AG04449 (cell line): ENCODE measurements at regions not wholly inside any gene's neighbourhood (a gene's known extent, or its start where the extent isn't known, plus 50 kb on each side); places are given as distances from the start of the nearest gene placed in this dataset.

ENCODE experiments used
- CTCF ChIA-PET: fragments of 350-600 bp; formaldehyde crosslinking; extraction: SDS; loops from one replicate; lab custom pipeline; 2021; ENCODE audit warnings: antibody characterized with exemption; lab: Yijun Ruan, JAX
- POLR2A ChIA-PET: fragments of 400-600, 350-600 bp; formaldehyde crosslinking; extraction: SDS; loops from one replicate; lab custom pipeline; 2020; ENCODE audit warnings: antibody characterized with exemption, inconsistent platforms; lab: Yijun Ruan, JAX
- DNase-seq: peaks from one replicate; pipeline ENCODE4 v3.0.0-alpha.2; 2010; ENCODE audit warnings: low read depth, low spot score
- H3K4me3 ChIP-seq: 2 replicates; pipeline ENCODE4 v1.5.1; 2011; ENCODE audit warnings: low read depth, mild to moderate bottlenecking, control low read depth, low read length
- CTCF ChIP-seq: IDR thresholded peaks from one replicate; pipeline ENCODE4 v1.5.1; 2011; ENCODE audit warnings: mild to moderate bottlenecking, moderate library complexity, low read length, control low read depth, inconsistent platforms; ENCODE audit not compliant: insufficient read depth; ENCODE audit errors: missing control alignments

GRCh38 chr13:99725644-99726043 is 224.4 kb downstream of the TM9SF2 start:
- ChIA-PET CTCF (no interaction called here), POLR2A (no interaction called here)
- no peak for TF ChIP-seq CTCF
- no peak for DNase-seq
- no peak overlapping the region for H3K4me3 ChIP-seq

- DNase-seq = no peak
- H3K4me3 ChIP-seq = no peak overlapping the region
- TF ChIP-seq CTCF = no peak
- POLR2A ChIA-PET = no interaction called here
- CTCF ChIA-PET = no interaction called here
Observed at GRCh38 chr13:99724633-99725517, 223.6 kb downstream of the TM9SF2 start.

- H3K4me3 ChIP-seq = no peak overlapping the region
- no peak for TF ChIP-seq CTCF
- POLR2A ChIA-PET = no interaction called here
- CTCF ChIA-PET = no interaction called here
- no peak for DNase-seq
Observed at GRCh38 chr13:99723878-99724277, 222.6 kb downstream of the TM9SF2 start.

- no peak overlapping the region for H3K4me3 ChIP-seq
- CTCF ChIA-PET = no interaction called here
- POLR2A ChIA-PET = no interaction called here
- DNase-seq = no peak
- TF ChIP-seq CTCF = no peak
Observed at GRCh38 chr13:99722931-99723330, 221.7 kb downstream of the TM9SF2 start.

- ChIA-PET CTCF (no interaction called here), POLR2A (no interaction called here)
- no peak overlapping the region for H3K4me3 ChIP-seq
- no peak for DNase-seq
- no peak for TF ChIP-seq CTCF
Observed at GRCh38 chr13:99722338-99722818, 221.1 kb downstream of the TM9SF2 start.

- ChIA-PET CTCF (no interaction called here), POLR2A (no interaction called here)
- no peak for DNase-seq
- no peak for TF ChIP-seq CTCF
- no peak overlapping the region for H3K4me3 ChIP-seq
Observed at GRCh38 chr13:99721606-99722337, 220.5 kb downstream of the TM9SF2 start.
